RWPE2 (cell line): ENCODE measurements at regions not wholly inside any gene's neighbourhood (a gene's known extent, or its start where the extent isn't known, plus 50 kb on each side); places are given as distances from the start of the nearest gene placed in this dataset.

Experiments
- ATAC-seq: fragments of 200-7000 bp; cut with Tn5 transposase; 3 replicates; pipeline ENCODE4 v1.9.1; 2021; ENCODE audit warnings: low read depth
- DNase-seq: peaks from one replicate; pipeline ENCODE4 v3.0.0-alpha.2; 2020; ENCODE audit warnings: low spot score
- H3K27ac ChIP-seq: fragments of 450-650 bp; 2 replicates; pipeline ENCODE4 v1.5.1; 2017; ENCODE audit warnings: mild to moderate bottlenecking; ENCODE audit not compliant: poor library complexity, severe bottlenecking
- H3K27me3 ChIP-seq: fragments of 250-450 bp; sonication (Bioruptor Pico); 2 replicates; pipeline ENCODE4 v1.5.1; 2021; ENCODE audit warnings: mild to moderate bottlenecking, moderate library complexity; ENCODE audit not compliant: insufficient read depth, poor library complexity, severe bottlenecking
- H3K36me3 ChIP-seq: fragments of 250-450 bp; sonication (Bioruptor Pico); 2 replicates; pipeline ENCODE4 v1.5.1; 2020; ENCODE audit warnings: low read depth, mild to moderate bottlenecking, moderate library complexity
- H3K4me1 ChIP-seq: fragments of 250-450 bp; sonication (Bioruptor Pico); 2 replicates; pipeline ENCODE4 v1.5.1; 2021; ENCODE audit warnings: mild to moderate bottlenecking, moderate library complexity; ENCODE audit not compliant: insufficient read depth, poor library complexity, severe bottlenecking
- H3K4me3 ChIP-seq: fragments of 250-450 bp; sonication (Bioruptor Pico); 2 replicates; pipeline ENCODE4 v1.5.1; 2021; ENCODE audit warnings: mild to moderate bottlenecking, moderate library complexity; ENCODE audit not compliant: severe bottlenecking
- H3K9me3 ChIP-seq: fragments of 250-450 bp; sonication (Bioruptor Pico); 2 replicates; pipeline ENCODE4 v1.5.1; 2021; ENCODE audit warnings: mild to moderate bottlenecking, moderate library complexity; ENCODE audit not compliant: severe bottlenecking
- CTCF ChIP-seq: fragments of 450-650 bp; IDR thresholded peaks from one replicate; pipeline ENCODE4 v1.5.1; 2017; ENCODE audit warnings: mild to moderate bottlenecking, moderate library complexity; ENCODE audit not compliant: poor library complexity, severe bottlenecking

- no peaks in the 10 kb centered on the region for H3K4me1 ChIP-seq
- TF ChIP-seq CTCF: no peak
- DNase-seq (no peak), ATAC-seq (no peak)
- no peaks in the 10 kb centered on the region for H3K27me3 ChIP-seq
- no peak overlapping the region for H3K27ac ChIP-seq
- no peak overlapping the region for H3K4me3 ChIP-seq
- H3K9me3 ChIP-seq: no peaks in the 10 kb centered on the region
- no peaks in the 10 kb centered on the region for H3K36me3 ChIP-seq
Observed at GRCh38 chr1:219676012-219676765, 63.3 kb upstream of the ZC3H11B start.

DNA sequence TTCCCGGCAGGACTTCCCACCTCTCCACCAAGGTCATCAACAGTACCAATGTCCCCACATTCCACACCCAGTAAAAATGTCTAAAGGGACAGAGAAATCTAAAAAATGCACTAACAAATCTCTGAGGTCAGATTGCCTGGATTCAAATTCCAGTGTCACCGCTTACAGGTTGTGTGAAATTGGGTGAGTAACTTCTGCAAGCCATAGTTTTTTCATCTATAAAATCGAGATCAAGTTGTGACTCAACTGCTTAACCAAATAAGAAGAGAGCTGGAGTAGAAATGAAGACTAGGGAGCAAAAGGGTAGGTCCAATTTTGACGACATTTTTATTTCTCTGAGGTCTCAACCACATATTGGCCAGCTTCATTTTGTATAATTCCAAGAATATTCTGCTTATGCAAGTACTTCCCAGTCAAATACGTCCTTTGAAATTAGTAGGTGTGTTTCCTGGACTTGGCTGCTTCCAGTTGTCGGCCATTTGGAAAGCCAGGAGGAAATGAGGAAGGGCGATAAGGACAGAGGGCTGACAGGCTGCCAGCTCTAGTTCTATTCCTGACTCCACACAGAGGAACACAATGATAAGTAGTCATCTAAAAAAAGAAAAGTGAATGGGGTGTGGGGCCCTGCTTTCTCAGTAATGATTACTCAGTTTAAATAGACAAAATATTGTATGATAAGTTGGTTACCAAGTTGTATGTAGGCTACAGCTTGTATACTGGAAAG is 57.7 kb upstream of the ZC3H11B start:
- DNase-seq: no peak
- Histone ChIP-seq H3K36me3 (no peaks in the 10 kb centered on the region), H3K27ac (no peak overlapping the region), H3K4me3 (no peak overlapping the region), H3K4me1 (no peaks in the 10 kb centered on the region), H3K27me3 (no peaks in the 10 kb centered on the region), H3K9me3 (no peaks in the 10 kb centered on the region)
- TF ChIP-seq CTCF: no peak
- no peak for ATAC-seq

- Histone ChIP-seq H3K4me1 (no peaks in the 10 kb centered on the region), H3K27me3 (no peaks in the 10 kb centered on the region), H3K9me3 (no peaks in the 10 kb centered on the region), H3K27ac (no peak overlapping the region), H3K4me3 (no peak overlapping the region), H3K36me3 (no peaks in the 10 kb centered on the region)
- DNase-seq (no peak), ATAC-seq (no peak)
- no peak for TF ChIP-seq CTCF
Observed at GRCh38 chr1:219669556-219669955, 56.7 kb upstream of the ZC3H11B start.

DNA sequence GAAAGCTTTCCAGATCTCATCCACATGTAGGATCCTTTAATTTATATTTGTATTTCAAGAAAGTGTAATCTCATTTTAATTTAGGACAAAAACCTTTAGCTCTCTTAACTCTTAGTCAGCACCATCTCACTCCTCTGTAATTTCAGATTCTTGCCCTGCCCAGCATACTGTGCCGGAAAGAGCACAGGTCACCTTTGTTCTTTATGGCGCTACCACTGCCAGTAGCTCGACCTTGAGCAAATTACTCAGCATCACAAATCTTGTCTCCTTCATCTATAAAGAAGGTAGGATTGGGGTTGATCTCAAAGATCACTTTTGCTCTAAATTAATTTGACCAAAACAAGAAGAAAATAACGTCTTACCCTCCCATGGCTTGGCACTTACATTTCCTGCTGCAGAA is 56.1 kb upstream of the ZC3H11B start:
- Histone ChIP-seq H3K4me3 (no peak overlapping the region), H3K27me3 (no peaks in the 10 kb centered on the region), H3K27ac (no peak overlapping the region), H3K4me1 (no peaks in the 10 kb centered on the region), H3K9me3 (no peaks in the 10 kb centered on the region), H3K36me3 (no peaks in the 10 kb centered on the region)
- DNase-seq: no peak
- TF ChIP-seq CTCF: no peak
- no peak for ATAC-seq

- DNase-seq (no peak), ATAC-seq (no peak)
- no peaks in the 10 kb centered on the region for H3K9me3 ChIP-seq
- H3K4me3 ChIP-seq: no peak overlapping the region
- no peak overlapping the region for H3K27ac ChIP-seq
- H3K36me3 ChIP-seq: no peaks in the 10 kb centered on the region
- no peaks in the 10 kb centered on the region for H3K27me3 ChIP-seq
- no peaks in the 10 kb centered on the region for H3K4me1 ChIP-seq
- no peak for TF ChIP-seq CTCF
Observed at GRCh38 chr1:219668446-219668845, 55.5 kb upstream of the ZC3H11B start.
